ENCODE measurements at regions not wholly inside any gene's neighbourhood (a gene's known extent, or its start where the extent isn't known, plus 50 kb on each side); places are given as distances from the start of the nearest gene placed in this dataset.

- BruUV-seq (replicated peaks), result no TSS peak
- intact Hi-C loops (cut with micrococcal nuclease), result no loop called here
- dilution Hi-C loops (cut with MboI; ENCODE audit: extremely low pct_ligation_motif_present, low sequenced_read_pairs), result no loop called here
- POLR2A ChIA-PET, result no interaction called here
- Histone ChIP-seq H3K9me3 (replicated peaks; ENCODE audit: control insufficient read depth, insufficient read depth, low read length) (no peaks in the 10 kb centered on the region), H3K9me1 (replicated peaks; ENCODE audit: control insufficient read depth, extremely low read depth, insufficient read depth, low read length) (no peaks in the 10 kb centered on the region), H4K20me1 (replicated peaks; ENCODE audit: control insufficient read depth, extremely low read depth, insufficient read depth, low read length) (no peaks in the 10 kb centered on the region), H3K79me2 (ENCODE audit: control insufficient read depth, insufficient read depth, low read length) (no peaks in the 10 kb centered on the region), H2AFZ (ENCODE audit: low read depth, low read length) (no peak overlapping the region), H3K4me3 (replicated peaks in 1 of 3; ENCODE audit: insufficient read depth in 1 of 3, low read depth in 1 of 3, low read length in 3 of 3) (no peak overlapping the region), H3K4me1 (ENCODE audit: control insufficient read depth, extremely low read depth, insufficient read depth, low read length) (no peaks in the 10 kb centered on the region), H3K36me3 (ENCODE audit: control insufficient read depth in 2 of 2, extremely low read depth in 1 of 2, insufficient read depth in 2 of 2, low read length in 2 of 2) (no peaks in the 10 kb centered on the region), H3K27me3 (ENCODE audit: control insufficient read depth in 2 of 2, insufficient read depth in 2 of 2, low read length in 2 of 2) (no peaks in the 10 kb centered on the region), H3K27ac (ENCODE audit: insufficient read depth, low read depth, low read length) (no peak overlapping the region), H3K9ac (replicated peaks; ENCODE audit: extremely low read depth, insufficient read depth, low read length) (no peak overlapping the region), H3K4me2 (ENCODE audit: insufficient read depth, low read length) (no peak overlapping the region)
- no peak for FAIRE-seq
- no peak for DNase-seq (ENCODE audit: low read depth, low spot score)
- TF ChIP-seq POLR2A (IDR thresholded peaks at IDR 0.05; ENCODE audit: low read depth, low read length), result no peak
- TF ChIP-seq MAX (IDR thresholded peaks at IDR 0.05; ENCODE audit: insufficient read depth, insufficient read length), result no peak
- TF ChIP-seq MYC (IDR thresholded peaks at IDR 0.05; ENCODE audit: low read depth, low read length), result no peak
- TF ChIP-seq EZH2 (IDR thresholded peaks at IDR 0.05; ENCODE audit: borderline replicate concordance, low read depth, low read length, severe bottlenecking), result no peak
- no peak for TF ChIP-seq FOS (IDR thresholded peaks at IDR 0.05; ENCODE audit: borderline replicate concordance, insufficient read depth, low read length)
- no peak for TF ChIP-seq CTCF (IDR thresholded peaks at IDR 0.05; ENCODE audit: extremely low read depth in 1 of 2, insufficient read depth in 1 of 2, low read depth in 1 of 2, low read length in 2 of 2)
- no peak for TF ChIP-seq GATA2 (IDR thresholded peaks at IDR 0.05; ENCODE audit: insufficient read depth, insufficient read length, low read depth, low read length)
- TF ChIP-seq JUN (IDR thresholded peaks at IDR 0.05; ENCODE audit: borderline replicate concordance, insufficient read depth, insufficient read length, low read depth), result no peak
- TF ChIP-seq POLR2AphosphoS5 (IDR thresholded peaks at IDR 0.05; ENCODE audit: insufficient read depth, low read depth, low read length), result no peak
- CTCF ChIA-PET, result no interaction called here
Measured at GRCh38 chr5:107005161-107005560, 665.6 kb downstream of the EFNA5 start.

Measured in endothelial cell of umbilical vein (primary cell).